ENCODE measurements at regions not wholly inside any gene's neighbourhood (a gene's known extent, or its start where the extent isn't known, plus 50 kb on each side); places are given as distances from the start of the nearest gene placed in this dataset.

GRCh38 chr11:90884181-90884580 lies 661.3 kb upstream of the CHORDC1 start:
- FAIRE-seq (peak; percentile 78), DNase-seq (ENCODE audit: low spot score) (no peak)

- FAIRE-seq (no peak), DNase-seq (ENCODE audit: low spot score) (no peak)
These were observed 652.1 kb upstream of the CHORDC1 start for GRCh38 chr11:90874986-90875385.

- FAIRE-seq (no peak), DNase-seq (ENCODE audit: low spot score) (no peak)
These were observed 651.4 kb upstream of the CHORDC1 start for GRCh38 chr11:90874281-90874680.

- DNase-seq (ENCODE audit: low spot score) (no peak), FAIRE-seq (no peak)
These were observed 644.6 kb upstream of the CHORDC1 start for GRCh38 chr11:90867416-90867815.

GRCh38 chr11:90856790-90857189 lies 633.9 kb upstream of the CHORDC1 start:
- no peak for FAIRE-seq
- no peak for DNase-seq (ENCODE audit: low spot score)

GRCh38 chr11:90855531-90855930 lies 632.7 kb upstream of the CHORDC1 start:
- FAIRE-seq: no peak

GRCh38 chr11:90851196-90851595 lies 628.3 kb upstream of the CHORDC1 start:
- FAIRE-seq (no peak), DNase-seq (ENCODE audit: low spot score) (no peak)

More at GRCh38 chr11:90855531-90855930, 632.7 kb upstream of the CHORDC1 start:
- no peak for DNase-seq (ENCODE audit: low spot score)

GRCh38 chr11:90849312-90849711 lies 626.5 kb upstream of the CHORDC1 start:
- no peak for FAIRE-seq
- DNase-seq (ENCODE audit: low spot score): no peak

- DNase-seq (ENCODE audit: low spot score): no peak
- FAIRE-seq: no peak
These were observed 624.5 kb upstream of the CHORDC1 start for GRCh38 chr11:90847268-90847886.

- no peak for FAIRE-seq
- no peak for DNase-seq (ENCODE audit: low spot score)
These were observed 623.8 kb upstream of the CHORDC1 start for GRCh38 chr11:90846628-90847027.

- no peak for DNase-seq (ENCODE audit: low spot score)
- no peak for FAIRE-seq
These were observed 623.0 kb upstream of the CHORDC1 start for GRCh38 chr11:90845799-90846198.

GRCh38 chr11:90845126-90845525 lies 622.3 kb upstream of the CHORDC1 start:
- no peak for DNase-seq (ENCODE audit: low spot score)
- no peak for FAIRE-seq

- no peak for FAIRE-seq
- DNase-seq (ENCODE audit: low spot score): no peak
These were observed 621.2 kb upstream of the CHORDC1 start for GRCh38 chr11:90844041-90844440.

- DNase-seq (ENCODE audit: low spot score): no peak
- no peak for FAIRE-seq
These were observed 619.8 kb upstream of the CHORDC1 start for GRCh38 chr11:90842681-90843080.

GRCh38 chr11:90840071-90840470 lies 617.2 kb upstream of the CHORDC1 start:
- DNase-seq (ENCODE audit: low spot score) (no peak), FAIRE-seq (peak; percentile 28)

GRCh38 chr11:90836031-90836430 lies 613.2 kb upstream of the CHORDC1 start:
- no peak for DNase-seq (ENCODE audit: low spot score)
- no peak for FAIRE-seq

GRCh38 chr11:90823446-90823845 lies 600.6 kb upstream of the CHORDC1 start:
- no peak for DNase-seq (ENCODE audit: low spot score)
- no peak for FAIRE-seq

- DNase-seq (ENCODE audit: low spot score) (no peak), FAIRE-seq (no peak)
These were observed 600.1 kb upstream of the CHORDC1 start for GRCh38 chr11:90822996-90823395.

GRCh38 chr11:90818196-90818745 lies 595.4 kb upstream of the CHORDC1 start:
- FAIRE-seq (no peak), DNase-seq (ENCODE audit: low spot score) (no peak)

- DNase-seq (ENCODE audit: low spot score) (no peak), FAIRE-seq (no peak)
These were observed 586.7 kb upstream of the CHORDC1 start for GRCh38 chr11:90809581-90809980.

- FAIRE-seq: peak; percentile 62
These were observed 582.3 kb upstream of the CHORDC1 start for GRCh38 chr11:90805172-90805571.

GRCh38 chr11:90803831-90804230 lies 581.0 kb upstream of the CHORDC1 start:
- FAIRE-seq: no peak
- DNase-seq (ENCODE audit: low spot score): no peak

More at GRCh38 chr11:90805172-90805571, 582.3 kb upstream of the CHORDC1 start:
- DNase-seq (ENCODE audit: low spot score): peak; percentile 45

GRCh38 chr11:90803366-90803765 lies 580.5 kb upstream of the CHORDC1 start:
- FAIRE-seq (no peak), DNase-seq (ENCODE audit: low spot score) (peak; percentile 23)

Data from RCC 7860 (cell line).